ENCODE measurements at regions not wholly inside any gene's neighbourhood (a gene's known extent, or its start where the extent isn't known, plus 50 kb on each side); places are given as distances from the start of the nearest gene placed in this dataset.

DNA sequence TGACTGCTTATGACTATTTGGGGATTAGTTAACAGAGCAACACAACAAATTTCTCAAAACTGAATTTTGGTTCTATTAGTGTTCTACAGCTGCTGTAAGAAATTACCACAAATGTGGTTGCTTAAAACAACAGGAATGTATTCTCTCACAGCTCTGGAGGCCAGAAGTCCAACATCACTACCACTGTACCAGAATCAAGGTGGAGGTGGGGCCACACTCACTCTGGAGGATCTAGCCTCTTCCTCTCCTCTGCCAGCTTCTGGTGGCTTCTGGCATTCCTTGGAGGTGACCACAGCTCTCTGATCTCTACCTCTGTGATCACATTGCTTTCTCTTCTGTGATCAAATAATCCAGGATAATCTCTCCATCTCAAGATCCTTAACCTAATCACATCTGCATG, 194.7 kb upstream of the BMPER start:
- TF ChIP-seq, protein P1, sequence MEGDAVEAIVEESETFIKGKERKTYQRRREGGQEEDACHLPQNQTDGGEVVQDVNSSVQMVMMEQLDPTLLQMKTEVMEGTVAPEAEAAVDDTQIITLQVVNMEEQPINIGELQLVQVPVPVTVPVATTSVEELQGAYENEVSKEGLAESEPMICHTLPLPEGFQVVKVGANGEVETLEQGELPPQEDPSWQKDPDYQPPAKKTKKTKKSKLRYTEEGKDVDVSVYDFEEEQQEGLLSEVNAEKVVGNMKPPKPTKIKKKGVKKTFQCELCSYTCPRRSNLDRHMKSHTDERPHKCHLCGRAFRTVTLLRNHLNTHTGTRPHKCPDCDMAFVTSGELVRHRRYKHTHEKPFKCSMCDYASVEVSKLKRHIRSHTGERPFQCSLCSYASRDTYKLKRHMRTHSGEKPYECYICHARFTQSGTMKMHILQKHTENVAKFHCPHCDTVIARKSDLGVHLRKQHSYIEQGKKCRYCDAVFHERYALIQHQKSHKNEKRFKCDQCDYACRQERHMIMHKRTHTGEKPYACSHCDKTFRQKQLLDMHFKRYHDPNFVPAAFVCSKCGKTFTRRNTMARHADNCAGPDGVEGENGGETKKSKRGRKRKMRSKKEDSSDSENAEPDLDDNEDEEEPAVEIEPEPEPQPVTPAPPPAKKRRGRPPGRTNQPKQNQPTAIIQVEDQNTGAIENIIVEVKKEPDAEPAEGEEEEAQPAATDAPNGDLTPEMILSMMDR (IDR thresholded peaks at IDR 0.05; ENCODE audit: low read length) = no peak
- no peak for TF ChIP-seq EZH2phosphoT487 (IDR thresholded peaks at IDR 0.05; ENCODE audit: low read length)

All from MM.1S (cell line).